OCI-LY7 (cell line): ENCODE measurements at regions not wholly inside any gene's neighbourhood (a gene's known extent, or its start where the extent isn't known, plus 50 kb on each side); places are given as distances from the start of the nearest gene placed in this dataset.

Experiments used
- CTCF ChIP-seq: fragments of 200-600 bp; sonication (generic); conservative IDR thresholded peaks from 2 replicates; pipeline ENCODE4 v1.5.1; 2014; ENCODE audit warnings: mild to moderate bottlenecking, antibody characterized with exemption, low read length, moderate library complexity, mixed read lengths
- EZH2phosphoT487 ChIP-seq: fragments of 200-600 bp; sonication (generic); IDR thresholded peaks from 2 replicates; pipeline ENCODE4 v1.6.1; 2018; ENCODE audit warnings: low read depth, borderline replicate concordance, mild to moderate bottlenecking, mixed run types, antibody characterized with exemption, low read length, moderate library complexity, mixed read lengths

DNA sequence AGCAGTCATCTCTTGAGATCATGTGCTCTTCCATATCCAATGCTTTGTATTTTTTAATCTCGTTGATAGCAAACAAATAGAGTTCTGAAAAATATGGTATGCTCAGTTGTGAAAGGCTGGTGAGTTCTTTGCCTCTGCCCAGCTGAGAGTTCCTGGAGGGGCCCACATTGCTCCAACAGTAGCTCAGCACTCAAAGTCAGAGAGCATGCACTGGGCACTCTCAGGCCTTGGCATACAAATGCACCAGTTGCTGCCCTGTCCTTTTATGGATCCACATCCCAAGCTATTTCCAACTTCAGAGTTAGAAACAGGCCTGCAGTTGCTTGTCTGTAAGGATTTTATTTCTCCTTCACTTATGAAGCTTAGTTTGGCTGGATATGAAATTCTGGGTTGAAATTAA is 181.7 kb upstream of the CHRNA7 start:
- TF ChIP-seq CTCF (no peak), EZH2phosphoT487 (no peak)
